ENCODE measurements at regions not wholly inside any gene's neighbourhood (a gene's known extent, or its start where the extent isn't known, plus 50 kb on each side); places are given as distances from the start of the nearest gene placed in this dataset.

GRCh38 chr10:104584541-104584940 is 56.5 kb upstream of the SORCS3 start:
- Histone ChIP-seq H3K9me3 (no peaks in the 10 kb centered on the region), H3K27ac (no peak overlapping the region), H3K4me3 (no peak overlapping the region), H3K27me3 (ENCODE audit: insufficient read depth in 3 of 3, low read length in 2 of 3) (peaks cover 0 to 5% (median 2%) of the 10 kb centered on the region in 3 donors), H3K4me1 (no peaks in the 10 kb centered on the region), H3K36me3 (ENCODE audit: insufficient read depth in 1 of 2, low read depth in 1 of 2) (no peaks in the 10 kb centered on the region)
- DNase-seq (no peak), ATAC-seq (no peak)
- no peak for TF ChIP-seq CTCF (IDR thresholded peaks at IDR 0.05)
- intact Hi-C loops (cut with DNase I): loop anchor here (10.0 kb wide), 1 partner anchor 340 kb away; no protein-coding TSS in a partner anchor
- WGBS, 3 donors: 67 to 70% (median 69%) methylated on average over 7 of the region's 7 CpGs

DNA sequence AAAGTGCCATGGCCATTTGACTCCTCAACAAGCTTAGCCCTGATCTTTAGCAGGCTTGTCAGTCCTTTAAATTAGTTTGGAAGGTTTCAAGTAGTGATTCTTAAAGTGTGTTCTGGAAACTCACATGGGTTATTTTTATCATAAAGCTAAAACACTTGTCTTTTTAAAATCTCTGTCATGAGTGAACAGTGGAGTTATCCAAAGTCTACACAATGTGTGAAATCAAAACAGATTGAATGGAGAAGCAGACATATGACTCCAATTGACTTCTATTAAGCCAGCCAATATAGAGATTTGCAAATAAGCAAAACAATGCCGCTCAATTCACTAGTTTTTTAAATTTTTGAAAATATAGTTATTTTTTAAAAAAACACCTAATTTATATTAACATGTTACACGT is 53.3 kb upstream of the SORCS3 start:
- Histone ChIP-seq H3K4me1 (no peaks in the 10 kb centered on the region), H3K27me3 (ENCODE audit: insufficient read depth in 3 of 3, low read length in 2 of 3) (no peaks in the 10 kb centered on the region), H3K27ac (no peak overlapping the region), H3K4me3 (no peak overlapping the region), H3K36me3 (ENCODE audit: insufficient read depth in 1 of 2, low read depth in 1 of 2) (no peaks in the 10 kb centered on the region), H3K9me3 (no peaks in the 10 kb centered on the region)
- ATAC-seq: no peak
- intact Hi-C loops (cut with DNase I): loop anchor here (10.0 kb wide), 1 partner anchor 337 kb away; no protein-coding TSS in a partner anchor
- DNase-seq: no peak
- TF ChIP-seq CTCF (IDR thresholded peaks at IDR 0.05): no peak
- WGBS, 3 donors: 73 to 79% (median 74%) methylated on average over 2 of the region's 2 CpGs

GRCh38 chr10:104589431-104589830 is 51.7 kb upstream of the SORCS3 start:
- no peak for TF ChIP-seq CTCF (IDR thresholded peaks at IDR 0.05)
- WGBS, 3 donors: 26 to 43% (median 42%) methylated on average over 4 of the region's 4 CpGs
- Histone ChIP-seq H3K27ac (no peak overlapping the region), H3K9me3 (no peaks in the 10 kb centered on the region), H3K4me1 (no peaks in the 10 kb centered on the region), H3K36me3 (ENCODE audit: insufficient read depth in 1 of 2, low read depth in 1 of 2) (no peaks in the 10 kb centered on the region), H3K4me3 (no peak overlapping the region), H3K27me3 (ENCODE audit: insufficient read depth in 3 of 3, low read length in 2 of 3) (peaks cover 0 to 2% (median 0%) of the 10 kb centered on the region in 3 donors)
- no peak for DNase-seq
- intact Hi-C loops (cut with DNase I): loop anchor here (10.0 kb wide), 1 partner anchor 335 kb away; no protein-coding TSS in a partner anchor
- ATAC-seq: no peak

DNA sequence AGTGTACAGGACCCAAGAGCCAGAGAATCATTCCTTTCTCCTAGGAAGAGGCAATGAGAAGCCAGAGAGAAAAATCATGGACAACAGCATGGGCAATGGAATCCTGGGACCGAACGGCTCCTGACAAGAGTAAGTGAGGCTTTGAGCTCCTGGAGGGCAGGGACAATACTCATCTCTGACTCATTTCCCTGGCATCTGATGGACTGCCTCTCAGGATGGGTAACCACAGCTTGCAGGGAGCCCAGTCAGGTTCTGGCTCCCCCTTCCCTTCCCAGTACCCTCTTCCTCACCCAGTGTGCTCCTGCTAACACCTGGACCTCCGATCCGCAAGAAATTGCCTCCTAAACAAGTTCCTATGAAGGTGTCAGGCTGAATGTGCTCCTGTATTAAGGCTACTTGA is 51.2 kb upstream of the SORCS3 start:
- no peaks in the 10 kb centered on the region for H3K36me3 ChIP-seq (ENCODE audit: insufficient read depth in 1 of 2, low read depth in 1 of 2)
- H3K27ac ChIP-seq: no peak overlapping the region
- no peak for DNase-seq
- 69 to 75% (median 71%) methylated on average over 4 of the region's 4 CpGs for WGBS, 3 donors
- intact Hi-C loops (cut with DNase I): loop anchor here (10.0 kb wide), 1 partner anchor 335 kb away; no protein-coding TSS in a partner anchor
- no peak for TF ChIP-seq CTCF (IDR thresholded peaks at IDR 0.05)
- no peak for ATAC-seq
- peaks cover 0 to 6% (median 0%) of the 10 kb centered on the region in 3 donors for H3K27me3 ChIP-seq (ENCODE audit: insufficient read depth in 3 of 3, low read length in 2 of 3)
- no peaks in the 10 kb centered on the region for H3K4me1 ChIP-seq
- no peak overlapping the region for H3K4me3 ChIP-seq
- no peaks in the 10 kb centered on the region for H3K9me3 ChIP-seq
